H1 (cell line): ENCODE measurements at regions not wholly inside any gene's neighbourhood (a gene's known extent, or its start where the extent isn't known, plus 50 kb on each side); places are given as distances from the start of the nearest gene placed in this dataset.

Source experiments
- CTCF ChIA-PET: fragments of 300-600 bp; sonication (Branson Sonifier 250); formaldehyde crosslinking; loops from one replicate; lab custom pipeline; 2021; ENCODE audit not compliant: partially characterized antibody; lab: Charles Lee
- POLR2A ChIA-PET: fragments of 300-600 bp; sonication (Branson Sonifier 250); formaldehyde crosslinking; loops from one replicate; lab custom pipeline; 2021; ENCODE audit warnings: inconsistent platforms; ENCODE audit not compliant: partially characterized antibody; lab: Charles Lee
- DNase-seq, 2 experiments: peaks; one replicate each; pipeline versions ENCODE4 v3.0.0 to v3.0.0-alpha.2; 2010 to 2022; ENCODE audit warnings: low spot score in 2 of 2, low read depth in 1 of 2, mixed read lengths in 1 of 2
- FAIRE-seq: peaks from 2 replicates; lab custom pipeline; 2011; peaks lifted over from hg19 to GRCh38; lab: Jason Lieb, UNC
- H2AFZ ChIP-seq: 2 replicates; pipeline ENCODE4 v1.8.1; 2012; ENCODE audit warnings: low read length, inconsistent platforms
- H2AK5ac ChIP-seq: 2 replicates; pipeline ENCODE4 v1.6.1; 2013; ENCODE audit warnings: low read depth, low read length
- H2BK120ac ChIP-seq: replicated peaks from 2 replicates; pipeline ENCODE3; 2013; ENCODE audit warnings: low read depth, low read length, inconsistent platforms
- H2BK12ac ChIP-seq: 2 replicates; pipeline ENCODE4 v1.6.1; 2013; ENCODE audit warnings: low read depth, low read length
- H2BK15ac ChIP-seq: 2 replicates; pipeline ENCODE4 v1.6.1; 2013; ENCODE audit warnings: low read length
- H2BK20ac ChIP-seq: 2 replicates; pipeline ENCODE4 v1.6.1; 2013; ENCODE audit warnings: low read length
- H2BK5ac ChIP-seq: 2 replicates; pipeline ENCODE4 v1.6.1; 2013; ENCODE audit warnings: low read depth, low read length
- H3K14ac ChIP-seq: 2 replicates; pipeline ENCODE4 v1.6.1; 2013; ENCODE audit warnings: inconsistent platforms; ENCODE audit not compliant: insufficient read length
- H3K18ac ChIP-seq: 2 replicates; pipeline ENCODE4 v1.6.1; 2013; ENCODE audit warnings: low read length; ENCODE audit errors: extremely low read depth
- H3K23ac ChIP-seq: 2 replicates; pipeline ENCODE4 v1.6.1; 2013; ENCODE audit warnings: inconsistent platforms; ENCODE audit not compliant: insufficient read length
- H3K23me2 ChIP-seq: 2 replicates; pipeline ENCODE4 v1.6.1; 2013; ENCODE audit warnings: low read depth, low read length
- H3K27ac ChIP-seq: 2 replicates; pipeline ENCODE4 v1.6.1; 2011; ENCODE audit warnings: low read depth, low read length, inconsistent platforms
- H3K27me3 ChIP-seq, 4 experiments: replicated peaks in 1 of 4; 1 replicate in 1 of 4; 2 replicates in 3 of 4; pipeline versions ENCODE4 v1.6.1 to v1.8.1; 2011 to 2013; ENCODE audit warnings: low read length in 3 of 4, mild to moderate bottlenecking in 3 of 4, inconsistent platforms in 2 of 4, mixed read lengths in 2 of 4, moderate library complexity in 1 of 4; ENCODE audit not compliant: control insufficient read depth in 3 of 4, insufficient read depth in 3 of 4; ENCODE audit errors: extremely low read depth in 1 of 4
- H3K36me3 ChIP-seq, 4 experiments: 2 replicates each; pipeline versions ENCODE4 v1.6.1 to v1.8.1; 2011 to 2013; ENCODE audit warnings: mild to moderate bottlenecking in 4 of 4, low read length in 3 of 4, moderate library complexity in 2 of 4, control low read depth in 1 of 4, inconsistent platforms in 1 of 4; ENCODE audit not compliant: insufficient read depth in 4 of 4, control insufficient read depth in 2 of 4
- H3K4ac ChIP-seq: replicated peaks from 2 replicates; pipeline ENCODE3; 2013; ENCODE audit warnings: low read length, low read depth, mixed read lengths, inconsistent platforms; ENCODE audit not compliant: insufficient read length
- H3K4me1 ChIP-seq, 4 experiments: replicated peaks in 1 of 4; 1 replicate in 1 of 4; 2 replicates in 3 of 4; pipeline versions ENCODE4 v1.6.1 to v1.8.1; 2011 to 2013; ENCODE audit warnings: low read length in 3 of 4, inconsistent platforms in 2 of 4, mixed read lengths in 1 of 4; ENCODE audit not compliant: insufficient read depth in 4 of 4, control insufficient read depth in 3 of 4
- H3K4me2 ChIP-seq, 2 experiments: 2 replicates each; pipeline versions ENCODE4 v1.6.1 to v1.8.1; 2011 to 2013; ENCODE audit warnings: low read depth in 2 of 2, low read length in 2 of 2, control low read depth in 1 of 2, inconsistent platforms in 1 of 2, mild to moderate bottlenecking in 1 of 2; ENCODE audit not compliant: insufficient read depth in 1 of 2
- H3K4me3 ChIP-seq, 4 experiments: fragments of 200-600, 300-600 bp in 1 of 4; sonication (generic), shearing (Covaris generic), sonication (Bioruptor Twin) in 1 of 4; 2 replicates each; pipeline versions ENCODE4 v1.5.1 to v1.8.1; 2011 to 2016; ENCODE audit warnings: low read length in 4 of 4, low read depth in 3 of 4, control low read depth in 2 of 4, inconsistent platforms in 2 of 4, mild to moderate bottlenecking in 2 of 4, mixed read lengths in 1 of 4, moderate library complexity in 1 of 4; ENCODE audit not compliant: insufficient read depth in 2 of 4; ENCODE audit errors: extremely low read depth in 1 of 4
- H3K56ac ChIP-seq: replicated peaks from 2 replicates; pipeline ENCODE3; 2013; ENCODE audit warnings: low read depth, mild to moderate bottlenecking, mixed read lengths, low read length, inconsistent platforms; ENCODE audit not compliant: insufficient read length
- H3K79me1 ChIP-seq: 2 replicates; pipeline ENCODE4 v1.6.1; 2013; ENCODE audit warnings: low read depth, low read length, control low read depth
- H3K79me2 ChIP-seq, 2 experiments: 2 replicates each; pipeline versions ENCODE4 v1.6.1 to v1.8.1; 2012 to 2013; ENCODE audit warnings: low read length in 2 of 2, mild to moderate bottlenecking in 2 of 2, inconsistent platforms in 1 of 2; ENCODE audit not compliant: insufficient read depth in 2 of 2, control insufficient read depth in 1 of 2
- H3K9ac ChIP-seq, 4 experiments: replicated peaks in 1 of 4; 1 replicate in 1 of 4; 2 replicates in 3 of 4; pipeline versions ENCODE4 v1.6.1 to v1.8.1; 2011 to 2013; ENCODE audit warnings: low read depth in 3 of 4, low read length in 3 of 4, control low read depth in 2 of 4, mild to moderate bottlenecking in 2 of 4, moderate library complexity in 2 of 4, inconsistent platforms in 1 of 4; ENCODE audit errors: extremely low read depth in 1 of 4
- H3K9me3 ChIP-seq, 2 experiments: 2 replicates each; pipeline versions ENCODE4 v1.6.1 to v1.8.1; 2012 to 2013; ENCODE audit warnings: mild to moderate bottlenecking in 2 of 2, moderate library complexity in 2 of 2, control low read depth in 1 of 2, inconsistent platforms in 1 of 2, low read depth in 1 of 2, low read length in 1 of 2, mixed read lengths in 1 of 2; ENCODE audit not compliant: insufficient read depth in 2 of 2
- H4K20me1 ChIP-seq, 2 experiments: replicated peaks in 1 of 2; 2 replicates each; pipeline versions ENCODE3 to v1.8.1; 2011 to 2013; ENCODE audit warnings: inconsistent platforms in 2 of 2, low read length in 2 of 2, mild to moderate bottlenecking in 1 of 2; ENCODE audit not compliant: insufficient read depth in 2 of 2, control insufficient read depth in 1 of 2
- H4K5ac ChIP-seq: 2 replicates; pipeline ENCODE4 v1.6.1; 2013; ENCODE audit warnings: low read length, low read depth, mixed read lengths, inconsistent platforms; ENCODE audit not compliant: insufficient read length
- H4K8ac ChIP-seq: 2 replicates; pipeline ENCODE4 v1.8.0; 2013; ENCODE audit warnings: mild to moderate bottlenecking, moderate library complexity, low read length, inconsistent platforms; ENCODE audit not compliant: insufficient read depth; ENCODE audit errors: extremely low read depth
- H4K91ac ChIP-seq: replicated peaks from 2 replicates; pipeline ENCODE3; 2013; ENCODE audit warnings: low read length, mixed read lengths, inconsistent platforms; ENCODE audit not compliant: insufficient read length
- GABPA ChIP-seq: IDR thresholded peaks from 2 replicates; pipeline ENCODE4 v1.6.1; 2011; ENCODE audit warnings: mild to moderate bottlenecking, low read length, moderate library complexity, borderline replicate concordance; ENCODE audit not compliant: insufficient read depth
- WGBS, 2 experiments: shearing (Covaris generic) in 1 of 2; methylation state at CpG; one replicate each; pipeline versions ENCODE4 v1.1.6 to v1.1.7; 2013 to 2015; ENCODE audit warnings: low lambda C conversion rate in 2 of 2, mixed read lengths in 2 of 2, inconsistent platforms in 1 of 2, low coverage in 1 of 2, missing lambda C conversion rate in 1 of 2; ENCODE audit not compliant: insufficient replicate concordance in 2 of 2, insufficient coverage in 1 of 2, insufficient read length in 1 of 2; ENCODE audit errors: extremely low coverage in 1 of 2, missing lambda C conversion rate in 1 of 2; 5-methylcytosine and 5-hydroxymethylcytosine counted together

GRCh38 chrX:13190051-13190450, 129.8 kb downstream of the ATXN3L start:
- Histone ChIP-seq H3K79me1 (no peaks in the 10 kb centered on the region), H4K8ac (no peak overlapping the region), H4K91ac (no peak overlapping the region), H3K4me2 (no peak overlapping the region), H3K23ac (no peak overlapping the region), H2BK20ac (no peak overlapping the region), H3K23me2 (no peaks in the 10 kb centered on the region), H3K4me3 (no peak overlapping the region), H3K4ac (no peak overlapping the region), H3K27me3 (no peaks in the 10 kb centered on the region), H3K4me1 (no peaks in the 10 kb centered on the region), H3K36me3 (no peaks in the 10 kb centered on the region), H2AFZ (no peak overlapping the region), H3K79me2 (no peaks in the 10 kb centered on the region), H2BK120ac (no peak overlapping the region), H3K14ac (no peak overlapping the region), H2BK12ac (no peak overlapping the region), H2AK5ac (no peak overlapping the region), H3K56ac (no peak overlapping the region), H3K9ac (no peak overlapping the region), H4K5ac (no peak overlapping the region), H3K27ac (no peak overlapping the region), H3K9me3 (no peaks in the 10 kb centered on the region), H3K18ac (no peak overlapping the region), H4K20me1 (no peaks in the 10 kb centered on the region), H2BK5ac (no peak overlapping the region), H2BK15ac (no peak overlapping the region)
- TF ChIP-seq GABPA: no peak
- DNase-seq: no peak
- POLR2A ChIA-PET: no interaction called here
- no peak for FAIRE-seq
- CTCF ChIA-PET: no interaction called here
- WGBS, 2 experiments: 86% methylated on average over 3 of the region's 3 CpGs; no CpG with 5 or more reads in 1 of the 2 experiments
